Endometrial microvascular endothelial cells (primary cell): ENCODE measurements at regions not wholly inside any gene's neighbourhood (a gene's known extent, or its start where the extent isn't known, plus 50 kb on each side); places are given as distances from the start of the nearest gene placed in this dataset.
"Not testable (repeated sequence)": the region's sequence is repeated elsewhere in the genome, so short reads cannot be mapped to it uniquely, and the experiment has no call there.

Source experiments
- in situ Hi-C: cut with HindIII; loops from 2 replicates; pipeline ENCODE4 v1.10.0; 2017; ENCODE audit warnings: low sequenced_read_pairs, low pct_unique_long_range_greater_than_20kb; ENCODE audit errors: inconsistent ontology term

GRCh38 chr5:87536365-87536764 is 123.6 kb upstream of the CCNH start:
- in situ Hi-C loops = no loop called here

- in situ Hi-C loops = no loop called here
Observed at GRCh38 chr5:87535706-87536105, 123.0 kb upstream of the CCNH start.

GRCh38 chr5:87529486-87530076 is 116.9 kb upstream of the CCNH start:
- in situ Hi-C loops = no loop called here

GRCh38 chr5:87526131-87526530 is 113.4 kb upstream of the CCNH start:
- in situ Hi-C loops = no loop called here

- in situ Hi-C loops = no loop called here
Observed at GRCh38 chr5:87524217-87524616, 111.5 kb upstream of the CCNH start.

- in situ Hi-C loops = not testable (repeated sequence)
Observed at GRCh38 chr5:87511778-87512177, 99.0 kb upstream of the CCNH start.

- in situ Hi-C loops = no loop called here
Observed at GRCh38 chr5:87503004-87503403, 90.3 kb upstream of the CCNH start.

GRCh38 chr5:87499478-87500410 is 87.0 kb upstream of the CCNH start:
- in situ Hi-C loops = no loop called here
